Epithelial cell of proximal tubule (primary cell): ENCODE measurements at regions not wholly inside any gene's neighbourhood (a gene's known extent, or its start where the extent isn't known, plus 50 kb on each side); places are given as distances from the start of the nearest gene placed in this dataset.

Source experiments
- DNase-seq: peaks from one replicate; pipeline ENCODE4 v3.0.0-alpha.2; 2011; ENCODE audit warnings: low read depth
- H3K4me3 ChIP-seq: 2 replicates; pipeline ENCODE4 v1.5.1; 2011; ENCODE audit warnings: low read depth, mild to moderate bottlenecking, low read length
- TF ChIP-seq, protein P1 (sequence below): conservative IDR thresholded peaks from 2 replicates; pipeline ENCODE4 v1.5.1; 2012; ENCODE audit warnings: low read depth, mild to moderate bottlenecking, low read length

DNA sequence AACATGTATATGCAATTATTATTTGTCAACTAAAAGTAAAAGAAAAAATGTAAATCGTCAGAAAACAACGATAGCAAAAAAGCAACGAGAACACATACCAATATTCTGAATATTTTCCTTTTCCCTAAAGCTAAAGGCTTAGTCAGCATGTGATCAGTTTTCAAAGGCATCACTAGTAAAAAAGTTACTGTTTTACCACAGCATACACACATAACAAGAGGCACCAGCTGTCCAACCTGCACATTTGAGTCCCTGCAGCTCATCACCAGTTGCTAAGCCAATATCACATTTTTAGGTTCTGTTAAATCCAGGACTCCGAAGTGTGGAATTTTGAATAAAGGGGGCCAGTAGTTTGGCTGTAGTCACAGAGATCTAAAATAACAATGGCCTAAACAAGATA lies 203.8 kb downstream of the ADGRA3 start:
- TF ChIP-seq, protein P1, sequence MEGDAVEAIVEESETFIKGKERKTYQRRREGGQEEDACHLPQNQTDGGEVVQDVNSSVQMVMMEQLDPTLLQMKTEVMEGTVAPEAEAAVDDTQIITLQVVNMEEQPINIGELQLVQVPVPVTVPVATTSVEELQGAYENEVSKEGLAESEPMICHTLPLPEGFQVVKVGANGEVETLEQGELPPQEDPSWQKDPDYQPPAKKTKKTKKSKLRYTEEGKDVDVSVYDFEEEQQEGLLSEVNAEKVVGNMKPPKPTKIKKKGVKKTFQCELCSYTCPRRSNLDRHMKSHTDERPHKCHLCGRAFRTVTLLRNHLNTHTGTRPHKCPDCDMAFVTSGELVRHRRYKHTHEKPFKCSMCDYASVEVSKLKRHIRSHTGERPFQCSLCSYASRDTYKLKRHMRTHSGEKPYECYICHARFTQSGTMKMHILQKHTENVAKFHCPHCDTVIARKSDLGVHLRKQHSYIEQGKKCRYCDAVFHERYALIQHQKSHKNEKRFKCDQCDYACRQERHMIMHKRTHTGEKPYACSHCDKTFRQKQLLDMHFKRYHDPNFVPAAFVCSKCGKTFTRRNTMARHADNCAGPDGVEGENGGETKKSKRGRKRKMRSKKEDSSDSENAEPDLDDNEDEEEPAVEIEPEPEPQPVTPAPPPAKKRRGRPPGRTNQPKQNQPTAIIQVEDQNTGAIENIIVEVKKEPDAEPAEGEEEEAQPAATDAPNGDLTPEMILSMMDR = no peak
- no peak overlapping the region for H3K4me3 ChIP-seq
- DNase-seq = no peak

DNA sequence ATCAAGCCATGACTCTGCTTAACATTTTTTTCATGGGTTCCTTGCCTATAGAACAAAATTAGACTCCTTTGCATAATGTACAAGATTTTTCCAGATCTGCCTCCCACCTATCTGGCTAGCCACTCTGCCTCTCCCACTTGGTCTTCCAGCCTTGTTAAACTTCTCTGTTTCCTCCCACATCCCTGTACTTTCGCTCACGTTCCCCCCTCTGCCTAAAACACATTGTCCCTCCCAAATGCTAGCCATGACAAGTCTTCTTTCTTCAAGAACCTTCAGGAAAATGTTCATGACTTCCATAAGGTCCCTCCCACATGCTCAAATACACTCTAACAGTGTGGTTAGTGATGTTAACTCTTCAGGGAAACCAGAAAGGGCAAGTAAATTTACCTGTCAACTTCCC lies 214.6 kb downstream of the ADGRA3 start:
- H3K4me3 ChIP-seq = no peak overlapping the region
- TF ChIP-seq, protein P1 = no peak
- no peak for DNase-seq

DNA sequence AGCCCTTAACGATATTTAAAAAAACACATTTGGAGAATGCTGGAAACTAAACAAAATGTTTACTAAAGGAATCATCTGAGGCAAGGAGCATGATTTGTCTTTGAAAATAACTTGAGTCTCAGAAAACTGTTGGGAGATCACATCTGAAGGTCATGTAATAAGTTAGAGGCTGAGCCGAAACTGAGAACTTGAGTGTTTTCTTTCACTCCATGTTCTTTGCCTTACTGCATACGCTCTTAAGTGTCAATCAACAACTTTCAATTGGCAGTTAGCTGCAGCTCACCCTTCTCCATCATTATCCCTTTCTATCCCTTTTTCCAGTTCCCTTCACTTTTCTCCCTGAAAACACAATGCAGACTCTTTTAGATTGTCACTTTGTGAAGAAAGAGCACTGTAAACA lies 216.2 kb downstream of the ADGRA3 start:
- H3K4me3 ChIP-seq = no peak overlapping the region
- TF ChIP-seq, protein P1 = no peak
- DNase-seq = no peak

DNA sequence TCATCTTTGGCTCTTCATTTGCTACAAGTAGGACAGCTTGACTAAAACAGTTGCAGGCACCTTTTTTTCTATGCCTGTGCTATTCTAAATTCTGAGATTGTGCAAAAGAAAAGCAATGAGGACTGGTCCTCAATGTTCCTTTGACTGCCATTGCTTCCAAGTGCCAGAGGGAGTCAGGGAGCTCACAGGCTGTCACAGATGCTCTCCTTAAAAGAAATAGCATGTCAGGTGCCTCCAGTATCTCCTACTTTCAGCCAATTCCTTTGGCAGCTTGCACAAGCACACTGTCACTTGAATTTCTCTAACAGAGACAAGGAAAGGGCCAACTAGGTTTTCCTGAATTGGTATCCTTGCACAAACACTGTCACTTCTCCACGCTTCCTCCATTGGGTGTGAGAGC lies 228.2 kb downstream of the ADGRA3 start:
- TF ChIP-seq, protein P1 = no peak
- no peak for DNase-seq
- no peak overlapping the region for H3K4me3 ChIP-seq

DNA sequence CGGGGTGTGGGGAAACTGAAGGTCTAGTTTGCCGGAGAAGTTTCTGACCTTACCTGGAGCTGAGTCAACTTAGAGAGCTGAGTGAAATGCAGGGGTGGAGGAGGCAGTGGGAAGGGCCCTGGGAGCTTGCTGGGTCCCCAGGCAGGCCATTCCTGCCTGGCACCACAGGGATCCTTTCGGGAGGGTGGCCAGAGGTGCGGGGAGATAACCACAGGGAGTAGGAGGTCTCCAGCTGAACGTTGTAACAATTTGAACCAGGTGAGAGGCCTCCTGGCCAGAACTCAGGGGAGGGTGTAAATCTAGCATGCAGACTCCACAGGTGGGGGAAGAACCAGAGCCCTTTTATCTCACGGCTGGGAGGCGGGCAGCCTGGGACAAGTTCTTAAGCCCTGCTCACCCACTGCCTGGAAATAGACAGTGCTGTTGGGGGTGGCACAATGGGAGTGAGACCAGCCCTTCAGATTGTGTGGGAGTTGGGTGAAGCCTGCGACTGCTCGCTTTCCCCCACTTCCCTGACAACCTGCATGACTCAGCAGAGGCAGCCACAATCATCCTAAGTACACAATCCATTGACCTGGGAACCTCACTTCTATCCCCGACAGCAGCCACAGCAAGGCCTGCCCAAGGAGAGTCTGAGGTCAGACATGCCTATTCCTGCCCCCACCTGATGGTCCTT lies 247.4 kb downstream of the ADGRA3 start:
- TF ChIP-seq, protein P1 = no peak
- DNase-seq = no peak
- H3K4me3 ChIP-seq = no peak overlapping the region

DNA sequence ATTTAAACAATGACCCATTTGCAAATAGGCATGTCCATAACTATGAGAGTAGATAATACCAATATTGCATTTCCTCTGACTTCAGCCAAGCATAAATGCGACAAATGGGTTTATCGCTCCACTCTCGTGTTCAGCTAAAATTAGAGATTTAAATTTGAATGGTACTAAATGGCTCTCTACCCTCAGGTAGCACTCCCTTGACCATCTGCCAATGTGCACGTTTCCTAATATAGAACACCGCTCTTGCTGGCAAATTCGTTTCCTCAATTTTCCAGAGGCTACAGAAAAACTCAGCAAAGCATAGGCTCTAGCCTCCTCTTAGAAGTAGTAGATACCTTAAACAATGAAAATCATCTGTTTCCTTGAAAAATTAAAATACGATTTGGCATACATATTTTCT lies 251.6 kb downstream of the ADGRA3 start:
- no peak overlapping the region for H3K4me3 ChIP-seq
- DNase-seq = no peak
- TF ChIP-seq, protein P1 = no peak

DNA sequence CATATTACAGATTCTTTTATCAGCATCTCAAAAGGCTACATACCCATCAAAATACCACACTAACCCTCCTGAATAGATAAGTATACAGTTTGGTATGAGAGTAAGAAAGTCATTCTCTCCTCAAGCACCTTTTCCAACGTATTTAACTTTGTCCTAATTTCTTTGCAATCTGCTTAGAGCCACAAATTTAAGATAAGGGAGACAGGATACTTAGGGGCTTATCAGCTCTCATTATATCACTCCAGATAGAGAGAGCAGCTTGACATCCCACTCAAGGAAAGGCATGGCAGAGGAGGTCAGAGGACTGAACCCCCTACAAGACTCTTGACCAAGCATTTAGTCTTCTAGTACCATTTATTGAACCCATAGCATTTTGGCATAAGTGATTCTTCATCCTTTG lies 262.4 kb downstream of the ADGRA3 start:
- TF ChIP-seq, protein P1 = no peak
- no peak overlapping the region for H3K4me3 ChIP-seq
- no peak for DNase-seq
